Transverse colon (tissue), 4 donors: ENCODE measurements at regions not wholly inside any gene's neighbourhood (a gene's known extent, or its start where the extent isn't known, plus 50 kb on each side); places are given as distances from the start of the nearest gene placed in this dataset.

Experiments used
- DNase-seq: peaks from one replicate; pipeline ENCODE4 v3.0.0-alpha.2; 2019
- H3K27ac ChIP-seq, 4 donors: fragments of 200-600 bp; sonication (generic); 2 replicates each; pipeline ENCODE4 v1.5.1; 2016 to 2018; ENCODE audit warnings: inconsistent platforms in 4 of 4
- H3K27me3 ChIP-seq: fragments of 200-600 bp; sonication (generic); 2 replicates; pipeline ENCODE4 v1.5.1; 2017; ENCODE audit warnings: inconsistent platforms
- H3K36me3 ChIP-seq, 4 donors: fragments of 200-600 bp; sonication (generic); 2 replicates each; pipeline ENCODE4 v1.5.1; 2017 to 2019; ENCODE audit warnings: inconsistent platforms in 4 of 4
- H3K4me1 ChIP-seq, 4 donors: fragments of 200-600 bp; sonication (generic); 2 replicates each; pipeline ENCODE4 v1.5.1; 2017 to 2020; ENCODE audit warnings: inconsistent platforms in 4 of 4
- H3K4me3 ChIP-seq, 4 donors: fragments of 200-600 bp; sonication (generic); 1 replicate in 1 of 4; 2 replicates in 3 of 4; pipeline versions ENCODE4 v1.5.1 to v1.6.1; 2017 to 2019; ENCODE audit warnings: inconsistent platforms in 4 of 4
- H3K9me3 ChIP-seq, 2 donors: fragments of 200-600 bp; sonication (generic); 2 replicates each; pipeline ENCODE4 v1.5.1; 2017 to 2019; ENCODE audit warnings: inconsistent platforms in 2 of 2
- CTCF ChIP-seq, 5 experiments: fragments of 200-600 bp in 3 of 5; fragments of 450-650 bp in 2 of 5; sonication (generic) in 3 of 5; IDR thresholded peaks; 1 replicate in 2 of 5; 2 replicates in 3 of 5; pipeline ENCODE4 v1.5.1; 2016 to 2017; ENCODE audit warnings: antibody characterized with exemption in 5 of 5, inconsistent platforms in 3 of 5, mild to moderate bottlenecking in 2 of 5, moderate library complexity in 1 of 5
- EP300 ChIP-seq: sonication (generic); formaldehyde crosslinking; IDR thresholded peaks from one replicate; pipeline ENCODE4 v1.6.1; 2017; ENCODE audit warnings: antibody characterized with exemption, low read depth
- POLR2A ChIP-seq: fragments of 450-650 bp; IDR thresholded peaks from one replicate; pipeline ENCODE4 v1.6.1; 2016; ENCODE audit warnings: antibody characterized with exemption, mild to moderate bottlenecking, moderate library complexity
- POLR2AphosphoS5 ChIP-seq, 3 donors: sonication (generic); formaldehyde crosslinking; IDR thresholded peaks; one replicate each; pipeline ENCODE4 v1.6.1; 2016; ENCODE audit warnings: antibody characterized with exemption in 3 of 3
- WGBS, 2 donors: methylation state at CpG; one replicate each; pipeline ENCODE4 v1.1.5; 2018; ENCODE audit warnings: low coverage in 1 of 2; 5-methylcytosine and 5-hydroxymethylcytosine counted together
- in situ Hi-C, 4 donors: fragments of 200-750 bp; cut with MboI; loops; one replicate each; pipeline versions ENCODE4 v1.15.0 to v1.15.1; 2017; ENCODE audit warnings: low sequenced_read_pairs in 3 of 4, low pct_ligation_motif_present in 1 of 4, low pct_unique_long_range_greater_than_20kb in 1 of 4
- intact Hi-C: fragments of 100-400 bp; cut with DNase I; formaldehyde crosslinking; loops from one replicate; pipeline ENCODE4 v1.15.1; 2023; ENCODE audit warnings: low total_unique reads

DNA sequence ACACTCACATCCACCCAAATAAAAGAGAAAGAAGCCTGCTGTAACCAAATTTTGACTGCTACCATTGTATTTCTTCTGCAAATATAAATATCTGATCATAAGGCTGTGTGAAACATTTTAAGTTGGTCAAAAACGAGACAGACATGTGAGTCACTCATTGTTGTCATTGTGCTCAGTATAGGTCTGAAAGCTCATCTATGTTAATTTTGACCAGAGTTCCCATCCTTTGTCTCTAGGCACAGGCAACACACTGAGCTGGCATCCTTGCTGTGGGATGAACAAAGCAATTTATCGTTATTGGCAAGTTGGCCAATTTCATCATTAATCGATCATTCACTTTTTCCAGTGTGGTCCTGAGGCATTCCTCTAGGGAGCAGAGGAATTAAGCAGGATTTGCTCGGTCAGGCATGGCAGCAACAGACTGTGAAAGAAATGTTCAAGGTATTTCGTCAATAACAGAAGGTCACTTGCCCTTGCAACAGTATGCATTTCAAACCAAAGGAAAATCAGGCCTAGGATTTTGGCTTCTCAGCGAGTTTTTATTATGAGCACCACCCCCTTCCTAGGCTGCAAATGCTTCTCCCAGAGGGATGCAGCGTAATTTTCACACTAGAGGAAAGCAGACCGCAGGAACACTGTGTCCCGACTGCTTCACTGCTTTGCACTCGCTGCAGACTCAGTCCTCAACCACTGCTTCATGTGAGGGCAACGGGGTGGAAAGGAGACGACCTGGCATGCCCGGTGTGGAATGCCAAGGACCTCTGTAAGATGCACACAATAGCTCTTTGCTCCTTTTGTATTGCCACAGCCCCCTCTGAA is 87.9 kb upstream of the SMYD2 start:
- H3K4me3 ChIP-seq, result no peak overlapping the region
- H3K9me3 ChIP-seq, result no peaks in the 10 kb centered on the region
- H3K27me3 ChIP-seq, result peaks cover 22% of the 10 kb centered on the region
- no peak overlapping the region for H3K27ac ChIP-seq
- intact Hi-C loops, result no loop called here
- 72 to 76% methylated on average over 13 of the region's 13 CpGs for whole genome bisulfite sequencing, 2 donors
- in situ Hi-C loops, result no loop called here
- H3K4me1 ChIP-seq, result no peaks in the 10 kb centered on the region
- DNase-seq, result no peak
- H3K36me3 ChIP-seq, result no peaks in the 10 kb centered on the region
- TF ChIP-seq POLR2AphosphoS5 (IDR thresholded peaks at IDR 0.05) (no peak), POLR2A (no peak), CTCF (IDR thresholded peaks at IDR 0.05) (no peak), EP300 (no peak)

- intact Hi-C loops, result no loop called here
- Histone ChIP-seq H3K4me1 (no peaks in the 10 kb centered on the region), H3K4me3 (no peak overlapping the region), H3K27ac (no peak overlapping the region), H3K9me3 (no peaks in the 10 kb centered on the region), H3K27me3 (peaks cover 16% of the 10 kb centered on the region), H3K36me3 (no peaks in the 10 kb centered on the region)
- no peak for DNase-seq
- WGBS, 2 donors, result 69 to 72% methylated on average over 6 of the region's 6 CpGs
- in situ Hi-C loops, result no loop called here
- TF ChIP-seq CTCF (IDR thresholded peaks at IDR 0.05) (no peak), EP300 (no peak), POLR2A (no peak), POLR2AphosphoS5 (IDR thresholded peaks at IDR 0.05) (no peak)
Measured at GRCh38 chr1:214193691-214194090, 87.3 kb upstream of the SMYD2 start.

DNA sequence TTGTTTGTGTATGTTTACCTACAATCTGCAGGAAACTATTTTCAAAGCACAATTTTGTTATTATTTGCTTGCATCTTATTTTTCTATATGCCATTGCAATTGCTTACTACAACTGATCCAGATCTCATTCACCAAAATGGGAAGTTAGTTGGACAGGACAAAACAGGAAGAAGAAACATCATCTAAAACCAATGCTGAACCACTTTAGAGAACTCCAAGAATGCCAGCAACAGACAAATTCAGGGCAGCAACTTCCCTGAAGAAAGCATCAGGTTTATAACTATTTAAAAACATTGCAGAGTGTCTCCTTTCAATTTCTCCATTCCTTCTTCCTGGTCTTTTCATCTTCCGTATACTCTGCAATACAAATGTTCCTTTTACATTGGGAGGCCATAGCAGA is 82.4 kb upstream of the SMYD2 start:
- Histone ChIP-seq H3K9me3 (no peaks in the 10 kb centered on the region), H3K4me3 (no peak overlapping the region), H3K36me3 (no peaks in the 10 kb centered on the region), H3K4me1 (no peaks in the 10 kb centered on the region), H3K27ac (no peak overlapping the region), H3K27me3 (peaks cover under 1% of the 10 kb centered on the region)
- in situ Hi-C loops (no loop called here), intact Hi-C loops (no loop called here)
- no peak for DNase-seq
- 69 to 87% methylated on average over 1 of the region's 1 CpG for WGBS, 2 donors
- TF ChIP-seq EP300 (no peak), POLR2AphosphoS5 (IDR thresholded peaks at IDR 0.05) (no peak), CTCF (IDR thresholded peaks at IDR 0.05) (no peak), POLR2A (no peak)

- Histone ChIP-seq H3K27ac (no peak overlapping the region), H3K27me3 (no peaks in the 10 kb centered on the region), H3K4me1 (no peaks in the 10 kb centered on the region), H3K9me3 (no peaks in the 10 kb centered on the region), H3K36me3 (no peaks in the 10 kb centered on the region), H3K4me3 (no peak overlapping the region)
- DNase-seq, result no peak
- TF ChIP-seq EP300 (no peak), POLR2A (no peak), CTCF (IDR thresholded peaks at IDR 0.05) (no peak), POLR2AphosphoS5 (IDR thresholded peaks at IDR 0.05) (no peak)
- WGBS, 2 donors, result 42 to 67% methylated on average over 2 of the region's 2 CpGs
- in situ Hi-C loops (no loop called here), intact Hi-C loops (no loop called here)
Measured at GRCh38 chr1:214199585-214199984, 81.4 kb upstream of the SMYD2 start.
